OCI-LY1 (cell line): ENCODE measurements at regions not wholly inside any gene's neighbourhood (a gene's known extent, or its start where the extent isn't known, plus 50 kb on each side); places are given as distances from the start of the nearest gene placed in this dataset.

ENCODE experiments used
- H2AFZ ChIP-seq: fragments of 200-600 bp; sonication (generic), shearing (Covaris generic); 2 replicates; pipeline ENCODE4 v1.6.0; 2014; ENCODE audit warnings: antibody characterized with exemption, mild to moderate bottlenecking, low read length
- H3F3A ChIP-seq: fragments of 200-600 bp; sonication (generic), shearing (Covaris generic); 2 replicates; pipeline ENCODE4 v1.6.0; 2014; ENCODE audit warnings: mild to moderate bottlenecking, antibody characterized with exemption, low read length, moderate library complexity; ENCODE audit not compliant: insufficient read depth
- H3K27ac ChIP-seq: fragments of 200-600 bp; sonication (generic); 2 replicates; pipeline ENCODE4 v1.5.1; 2014; ENCODE audit warnings: low read length, mixed run types, mild to moderate bottlenecking, low read depth; ENCODE audit not compliant: poor library complexity, severe bottlenecking
- H3K27me3 ChIP-seq: fragments of 200-600 bp; sonication (generic); 2 replicates; pipeline ENCODE4 v1.6.0; 2014; ENCODE audit warnings: antibody characterized with exemption, mild to moderate bottlenecking, low read length, moderate library complexity; ENCODE audit not compliant: insufficient read depth
- H3K36me3 ChIP-seq: fragments of 200-600 bp; sonication (generic); 2 replicates; pipeline ENCODE4 v1.6.1; 2014; ENCODE audit warnings: mild to moderate bottlenecking, antibody characterized with exemption, low read length, moderate library complexity, mixed read lengths; ENCODE audit not compliant: insufficient read depth
- H3K4me1 ChIP-seq: fragments of 200-600 bp; sonication (generic); 2 replicates; pipeline ENCODE4 v1.5.1; 2014; ENCODE audit warnings: mild to moderate bottlenecking, low read length, moderate library complexity; ENCODE audit not compliant: insufficient read depth, severe bottlenecking
- H3K4me2 ChIP-seq: fragments of 200-600 bp; sonication (generic), shearing (Covaris generic); 2 replicates; pipeline ENCODE4 v1.6.1; 2014; ENCODE audit warnings: low read length
- H3K4me3 ChIP-seq: fragments of 200-600 bp; sonication (generic); 2 replicates; pipeline ENCODE4 v1.5.1; 2014; ENCODE audit warnings: low read length, low read depth, mild to moderate bottlenecking, mixed read lengths; ENCODE audit not compliant: poor library complexity, severe bottlenecking
- H3K79me2 ChIP-seq: fragments of 200-600 bp; shearing (Covaris generic); 2 replicates; pipeline ENCODE4 v1.6.1; 2016; ENCODE audit warnings: mixed run types, low read length, mixed read lengths; ENCODE audit not compliant: insufficient read depth
- H3K9ac ChIP-seq: fragments of 200-600 bp; sonication (generic), shearing (Covaris generic); 2 replicates; pipeline ENCODE4 v1.6.1; 2014; ENCODE audit warnings: mild to moderate bottlenecking, low read length, mixed read lengths
- H3K9me2 ChIP-seq: fragments of 200-600 bp; sonication (generic), shearing (Covaris generic); 2 replicates; pipeline ENCODE4 v1.6.1; 2014; ENCODE audit warnings: low read depth, mild to moderate bottlenecking, low read length, mixed read lengths
- H3K9me3 ChIP-seq: fragments of 200-600 bp; shearing (Covaris generic); 2 replicates; pipeline ENCODE4 v1.6.1; 2014; ENCODE audit warnings: low read length, mixed read lengths
- H4K20me1 ChIP-seq: fragments of 200-600 bp; sonication (generic), shearing (Covaris generic); 2 replicates; pipeline ENCODE4 v1.6.0; 2016; ENCODE audit warnings: mild to moderate bottlenecking, low read length; ENCODE audit not compliant: insufficient read depth
- EZH2 ChIP-seq: fragments of 200-600 bp; sonication (generic), shearing (Covaris generic); IDR thresholded peaks from 2 replicates; pipeline ENCODE4 v1.8.0; 2017; ENCODE audit warnings: borderline replicate concordance, mixed run types, mild to moderate bottlenecking, antibody characterized with exemption, low read length, moderate library complexity, mixed read lengths
- TF ChIP-seq, protein P1 (sequence below): fragments of 200-600 bp; sonication (generic), shearing (Covaris generic); IDR thresholded peaks from 2 replicates; pipeline ENCODE4 v1.5.1; 2017; ENCODE audit warnings: mild to moderate bottlenecking, antibody characterized with exemption, low read length, moderate library complexity, mixed read lengths

DNA sequence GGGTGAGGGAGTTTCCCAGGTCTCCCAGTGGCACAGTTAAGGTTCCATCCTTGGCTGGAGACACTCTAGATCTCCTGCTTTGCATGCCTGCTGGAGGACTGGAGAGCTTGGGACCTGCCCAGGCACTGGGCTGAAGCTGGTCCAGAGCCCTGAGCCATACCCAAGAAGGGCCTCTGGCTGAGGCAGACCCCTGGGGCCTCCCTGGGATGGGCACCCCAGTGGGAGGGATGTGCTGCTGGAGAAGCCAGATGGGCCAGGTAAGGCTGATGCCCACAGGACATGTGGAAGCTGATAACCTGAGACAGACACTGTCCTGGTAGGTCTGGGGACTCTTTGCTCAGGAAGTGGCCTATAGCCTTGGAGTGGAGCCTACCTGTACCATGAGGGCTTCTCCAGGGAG is 160.7 kb downstream of the TFCP2L1 start:
- Histone ChIP-seq H2AFZ (no peak overlapping the region), H3K9me3 (no peaks in the 10 kb centered on the region), H3K27me3 (peaks cover 4% of the 10 kb centered on the region), H3K9me2 (no peaks in the 10 kb centered on the region), H3K9ac (no peak overlapping the region), H3K27ac (no peak overlapping the region), H3K4me2 (no peak overlapping the region), H3K4me1 (no peaks in the 10 kb centered on the region), H3K36me3 (no peaks in the 10 kb centered on the region), H3F3A (no peaks in the 10 kb centered on the region), H3K4me3 (no peak overlapping the region), H3K79me2 (no peaks in the 10 kb centered on the region), H4K20me1 (no peaks in the 10 kb centered on the region)
- TF ChIP-seq EZH2 = no peak
- TF ChIP-seq, protein P1, sequence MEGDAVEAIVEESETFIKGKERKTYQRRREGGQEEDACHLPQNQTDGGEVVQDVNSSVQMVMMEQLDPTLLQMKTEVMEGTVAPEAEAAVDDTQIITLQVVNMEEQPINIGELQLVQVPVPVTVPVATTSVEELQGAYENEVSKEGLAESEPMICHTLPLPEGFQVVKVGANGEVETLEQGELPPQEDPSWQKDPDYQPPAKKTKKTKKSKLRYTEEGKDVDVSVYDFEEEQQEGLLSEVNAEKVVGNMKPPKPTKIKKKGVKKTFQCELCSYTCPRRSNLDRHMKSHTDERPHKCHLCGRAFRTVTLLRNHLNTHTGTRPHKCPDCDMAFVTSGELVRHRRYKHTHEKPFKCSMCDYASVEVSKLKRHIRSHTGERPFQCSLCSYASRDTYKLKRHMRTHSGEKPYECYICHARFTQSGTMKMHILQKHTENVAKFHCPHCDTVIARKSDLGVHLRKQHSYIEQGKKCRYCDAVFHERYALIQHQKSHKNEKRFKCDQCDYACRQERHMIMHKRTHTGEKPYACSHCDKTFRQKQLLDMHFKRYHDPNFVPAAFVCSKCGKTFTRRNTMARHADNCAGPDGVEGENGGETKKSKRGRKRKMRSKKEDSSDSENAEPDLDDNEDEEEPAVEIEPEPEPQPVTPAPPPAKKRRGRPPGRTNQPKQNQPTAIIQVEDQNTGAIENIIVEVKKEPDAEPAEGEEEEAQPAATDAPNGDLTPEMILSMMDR = no peak

DNA sequence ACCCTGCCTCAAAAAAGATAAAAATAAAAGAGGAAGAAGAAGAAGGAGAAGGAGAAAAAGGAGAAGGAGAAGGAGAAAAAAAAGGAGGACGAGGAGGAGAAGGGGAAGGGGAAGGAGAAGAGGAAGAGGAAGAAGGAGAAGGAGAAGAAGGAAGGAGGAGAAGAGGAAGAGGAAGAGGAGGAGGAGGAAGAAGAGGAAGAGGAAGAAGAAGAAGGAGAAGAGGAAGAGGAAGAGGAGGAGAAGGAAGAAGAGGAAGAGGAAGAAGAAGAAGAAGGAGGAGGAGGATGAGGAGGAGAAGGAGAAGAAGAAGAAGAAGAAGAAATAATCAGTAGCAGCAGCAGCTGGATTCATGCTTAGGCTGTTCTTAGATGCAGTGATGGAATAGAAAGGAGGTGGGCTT is 159.7 kb downstream of the TFCP2L1 start:
- Histone ChIP-seq H3K36me3 (no peaks in the 10 kb centered on the region), H3K27me3 (peaks cover 4% of the 10 kb centered on the region), H3K27ac (no peak overlapping the region), H3K9ac (no peak overlapping the region), H3K79me2 (no peaks in the 10 kb centered on the region), H3K4me2 (no peak overlapping the region), H3K4me1 (no peaks in the 10 kb centered on the region), H3K4me3 (no peak overlapping the region), H2AFZ (no peak overlapping the region), H4K20me1 (no peaks in the 10 kb centered on the region), H3F3A (no peaks in the 10 kb centered on the region), H3K9me3 (no peaks in the 10 kb centered on the region), H3K9me2 (no peaks in the 10 kb centered on the region)
- TF ChIP-seq EZH2 = no peak
- TF ChIP-seq, protein P1 = no peak

DNA sequence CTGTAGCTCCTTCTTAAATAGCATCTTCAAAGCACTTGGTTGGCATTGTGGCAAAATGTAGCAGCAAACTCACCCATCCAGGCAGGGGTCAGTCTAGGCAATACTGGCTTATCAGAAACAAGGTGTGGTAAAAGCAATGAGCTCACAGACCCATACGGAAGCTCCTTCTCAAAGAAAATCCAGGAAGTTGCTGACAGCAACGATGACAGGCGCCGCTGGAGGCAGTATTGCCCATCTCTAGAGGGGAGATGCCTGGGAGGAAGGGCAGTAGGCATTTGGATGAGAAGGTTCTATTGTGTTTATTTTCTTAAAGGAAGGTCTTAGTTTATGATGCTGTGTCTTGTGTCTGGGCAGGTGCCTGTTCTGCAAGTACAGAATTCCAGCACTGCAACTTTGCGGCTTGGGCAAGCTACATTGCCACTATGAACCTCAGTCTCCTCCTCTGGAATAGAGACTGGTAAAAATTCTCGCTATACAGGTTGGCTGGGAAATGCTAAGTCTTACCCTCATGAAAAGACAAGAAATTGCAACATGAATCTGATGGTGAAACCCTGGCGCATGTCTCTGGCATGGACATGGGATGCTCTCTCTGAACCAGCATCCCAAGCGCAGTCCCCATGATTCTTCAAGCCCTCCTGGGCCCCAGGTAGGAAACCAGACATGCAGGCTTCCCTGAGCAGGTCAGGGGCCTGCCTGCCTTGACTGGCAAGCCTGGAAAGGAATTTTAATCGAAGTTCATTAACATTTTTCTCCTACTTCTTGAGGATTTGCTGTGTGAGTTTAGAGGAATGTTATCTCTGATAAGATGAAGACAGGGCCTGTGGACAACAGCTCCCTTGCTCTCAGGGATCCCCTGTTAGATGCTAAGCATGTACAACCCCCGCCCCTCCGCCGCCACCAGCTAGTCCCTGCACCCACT is 156.0 kb downstream of the TFCP2L1 start:
- Histone ChIP-seq H3K4me3 (no peak overlapping the region), H3F3A (no peaks in the 10 kb centered on the region), H3K27ac (no peak overlapping the region)

More for the DNA sequence above, 156.0 kb downstream of the TFCP2L1 start:
- Histone ChIP-seq H4K20me1 (no peaks in the 10 kb centered on the region), H3K36me3 (no peaks in the 10 kb centered on the region), H3K9me3 (no peaks in the 10 kb centered on the region), H2AFZ (no peak overlapping the region), H3K9me2 (no peaks in the 10 kb centered on the region), H3K79me2 (no peaks in the 10 kb centered on the region), H3K4me1 (no peaks in the 10 kb centered on the region), H3K27me3 (peaks cover 4% of the 10 kb centered on the region; the same call in 1 of the 2 replicates), H3K9ac (no peak overlapping the region), H3K4me2 (no peak overlapping the region)
- TF ChIP-seq, protein P1 = peak; percentile 54
- no peak for TF ChIP-seq EZH2
